ENCODE measurements at regions not wholly inside any gene's neighbourhood (a gene's known extent, or its start where the extent isn't known, plus 50 kb on each side); places are given as distances from the start of the nearest gene placed in this dataset.

DNA sequence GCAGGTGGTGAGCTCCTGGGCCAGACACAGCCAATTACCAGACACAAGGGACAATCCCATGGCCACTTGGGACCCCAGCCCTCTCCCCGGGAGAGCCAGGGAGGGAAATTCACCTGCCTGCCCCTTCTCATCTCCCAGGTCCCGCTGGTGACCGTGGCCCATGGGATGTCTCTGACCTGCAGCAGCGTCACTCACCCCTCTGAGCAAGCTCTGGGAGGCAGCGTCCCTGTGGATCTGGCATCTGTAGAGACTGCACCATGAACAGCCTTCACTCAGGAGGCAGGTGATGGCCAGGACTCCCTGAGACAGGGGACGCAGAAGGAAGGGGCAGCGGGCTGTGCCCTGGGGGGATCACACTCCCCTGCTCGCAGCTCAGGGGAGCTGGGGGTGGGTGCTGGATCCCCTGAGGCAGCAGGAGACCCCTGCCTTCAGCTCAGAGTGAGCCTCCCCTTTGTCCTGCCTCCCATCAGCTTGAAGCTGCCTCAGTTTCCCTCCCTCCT is 90.8 kb downstream of the FOXL3 start:
- Mint-ChIP-seq H3K4me1 (peaks cover 18 to 24% (median 22%) of the 10 kb centered on the region in 3 donors), H3K27me3 (peaks cover 2 to 3% of the 10 kb centered on the region in 2 donors), H3K36me3 (peaks cover 0 to 27% (median 3%) of the 10 kb centered on the region in 3 donors), H3K9me3 (peaks cover 14 to 27% (median 21%) of the 10 kb centered on the region in 5 donors), H3K27ac (peak overlapping the region in 1 of 8 donors; percentile 23), H3K4me3 (peak overlapping the region in 2 of 7 donors; percentile 51 to 54)
- peaks cover 20% of the 10 kb centered on the region for H3K4me1 ChIP-seq (ENCODE audit: insufficient read depth, low read length)
- no peaks in the 10 kb centered on the region for H3K9me3 ChIP-seq (ENCODE audit: low read length)
- ChIA-PET CTCF (no interaction called here), POLR2A (no interaction called here)
- peak in 1 of 5 donors; percentile 17 for DNase-seq
- H3K27me3 ChIP-seq (ENCODE audit: insufficient read depth, low read length, poor library complexity, severe bottlenecking), result no peaks in the 10 kb centered on the region
- no peak overlapping the region for H3K27ac ChIP-seq (ENCODE audit: low read depth, low read length)
- no peaks in the 10 kb centered on the region for H3K36me3 ChIP-seq (ENCODE audit: insufficient read depth, low read length)
- no peak overlapping the region for H3K4me3 ChIP-seq (ENCODE audit: low read length)

DNA sequence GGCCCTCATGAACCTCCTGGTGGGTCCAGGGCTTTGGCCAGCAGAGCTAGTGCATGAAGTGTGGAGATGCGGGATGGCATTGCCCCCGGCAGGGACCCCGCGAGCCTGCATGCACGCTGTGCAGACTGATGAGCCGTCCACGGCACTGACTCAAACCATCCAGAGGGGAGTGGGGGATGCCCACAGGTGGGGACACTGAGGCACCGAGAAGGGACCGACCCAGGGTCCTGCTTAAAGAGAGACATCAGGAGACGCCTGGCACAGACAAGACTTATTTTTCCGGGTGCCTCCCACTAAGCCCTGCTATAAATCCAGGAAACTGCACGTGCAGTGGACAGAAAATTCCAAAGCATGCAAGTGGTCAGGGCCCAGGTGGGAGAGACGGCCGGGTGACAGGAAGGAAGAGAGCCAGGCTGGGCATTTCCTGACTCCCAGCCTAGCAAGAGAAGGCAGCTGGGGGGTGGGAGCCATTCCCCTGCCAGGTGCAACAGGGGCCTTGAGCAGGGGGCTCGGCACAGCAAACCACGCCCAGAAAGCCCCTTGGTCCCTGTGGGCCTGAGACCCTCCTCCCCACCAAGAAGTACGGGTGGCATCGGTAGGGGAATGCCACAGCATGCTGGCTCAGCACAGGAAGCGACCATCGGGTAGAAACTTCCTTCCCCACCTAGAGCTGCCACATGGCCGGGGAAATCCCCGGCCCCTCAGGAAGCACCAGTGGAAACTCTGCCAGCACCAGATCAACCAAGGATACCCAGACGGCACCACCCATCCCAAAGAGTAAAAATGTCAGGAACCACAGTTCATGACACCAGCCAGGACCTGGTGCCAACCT is 91.5 kb downstream of the FOXL3 start:
- Mint-ChIP-seq H3K4me1 (peaks cover 18 to 26% (median 22%) of the 10 kb centered on the region in 3 donors), H3K36me3 (peaks cover 0 to 27% (median 3%) of the 10 kb centered on the region in 3 donors), H3K27me3 (peaks cover 3% of the 10 kb centered on the region in 2 donors), H3K4me3 (peak overlapping the region in 6 of 7 donors; percentile 26 to 71 (median 54)), H3K27ac (peak overlapping the region; percentile 40 to 88 (median 75)), H3K9me3 (peaks cover 14 to 29% (median 21%) of the 10 kb centered on the region in 5 donors)
- no peaks in the 10 kb centered on the region for H3K27me3 ChIP-seq (ENCODE audit: insufficient read depth, low read length, poor library complexity, severe bottlenecking)
- peaks cover 20% of the 10 kb centered on the region for H3K4me1 ChIP-seq (ENCODE audit: insufficient read depth, low read length)
- peak; percentile 18 to 49 (median 43) for DNase-seq
- H3K4me3 ChIP-seq (ENCODE audit: low read length), result no peak overlapping the region
- POLR2A ChIA-PET, result no interaction called here
- CTCF ChIA-PET, result no interaction called here
- no peak overlapping the region for H3K27ac ChIP-seq (ENCODE audit: low read depth, low read length)
- no peaks in the 10 kb centered on the region for H3K36me3 ChIP-seq (ENCODE audit: insufficient read depth, low read length)
- H3K9me3 ChIP-seq (ENCODE audit: low read length), result no peaks in the 10 kb centered on the region

DNA sequence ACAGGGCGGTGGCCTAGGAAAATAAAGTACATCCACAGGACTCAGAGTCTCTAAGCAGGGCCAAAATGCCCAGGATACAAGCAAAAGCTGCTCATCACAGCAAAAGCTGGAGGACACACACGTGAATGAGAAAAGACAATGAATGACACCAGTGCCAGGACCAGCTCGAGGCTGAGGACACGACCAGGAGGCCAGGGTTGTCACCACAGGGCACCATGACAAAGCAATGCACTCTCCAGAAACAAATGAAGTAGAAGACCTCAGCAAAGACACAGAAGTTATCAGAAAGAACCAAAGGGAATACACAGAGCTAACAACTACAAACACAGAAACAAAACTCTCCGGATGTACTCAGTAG is 92.1 kb downstream of the FOXL3 start:
- Histone ChIP-seq H3K4me3 (ENCODE audit: low read length) (peak overlapping the region; percentile 30), H3K27me3 (ENCODE audit: insufficient read depth, low read length, poor library complexity, severe bottlenecking) (no peaks in the 10 kb centered on the region), H3K27ac (ENCODE audit: low read depth, low read length) (no peak overlapping the region), H3K9me3 (ENCODE audit: low read length) (no peaks in the 10 kb centered on the region), H3K4me1 (ENCODE audit: insufficient read depth, low read length) (peaks cover 20% of the 10 kb centered on the region), H3K36me3 (ENCODE audit: insufficient read depth, low read length) (no peaks in the 10 kb centered on the region)
- Mint-ChIP-seq H3K27ac (peak overlapping the region; percentile 40 to 88 (median 75)), H3K4me1 (peaks cover 18 to 26% (median 22%) of the 10 kb centered on the region in 3 donors), H3K27me3 (peaks cover 3% of the 10 kb centered on the region in 2 donors), H3K9me3 (peaks cover 14 to 29% (median 21%) of the 10 kb centered on the region in 5 donors), H3K36me3 (peaks cover 0 to 27% (median 3%) of the 10 kb centered on the region in 3 donors), H3K4me3 (peak overlapping the region in 6 of 7 donors; percentile 26 to 71 (median 54))
- DNase-seq, result no peak
- ChIA-PET POLR2A (no interaction called here), CTCF (no interaction called here)

DNA sequence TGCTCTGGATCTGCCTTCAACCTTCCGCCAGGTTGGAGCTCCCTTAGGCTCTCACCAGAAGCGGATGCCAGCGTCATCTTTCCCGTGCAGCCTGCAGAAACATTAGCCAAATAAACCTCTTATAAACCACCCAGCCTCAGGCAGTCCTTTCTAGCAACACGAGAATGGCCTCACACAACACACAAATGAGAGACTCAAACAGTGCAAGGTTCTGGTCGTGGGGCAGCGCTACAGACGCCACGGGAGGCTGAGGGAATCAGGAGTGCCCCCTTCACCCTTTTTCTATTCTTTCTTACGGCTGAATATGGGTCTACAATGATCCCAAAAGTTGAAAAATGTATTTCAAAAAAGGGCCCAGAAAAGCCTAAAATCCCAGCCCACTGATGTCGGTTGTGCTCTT is 96.4 kb downstream of the FOXL3 start:
- no peak for DNase-seq
- no peak overlapping the region for H3K27ac ChIP-seq (ENCODE audit: low read depth, low read length)
- Mint-ChIP-seq H3K27ac (no peak overlapping the region), H3K4me1 (peaks cover 13 to 16% (median 13%) of the 10 kb centered on the region in 3 donors), H3K9me3 (peaks cover 14 to 29% (median 21%) of the 10 kb centered on the region in 5 donors), H3K36me3 (peaks cover 0 to 27% (median 3%) of the 10 kb centered on the region in 3 donors), H3K27me3 (peaks cover 0 to 1% of the 10 kb centered on the region in 2 donors), H3K4me3 (no peak overlapping the region)
- H3K27me3 ChIP-seq (ENCODE audit: insufficient read depth, low read length, poor library complexity, severe bottlenecking), result no peaks in the 10 kb centered on the region
- CTCF ChIA-PET, result no interaction called here
- H3K4me3 ChIP-seq (ENCODE audit: low read length), result no peak overlapping the region
- H3K36me3 ChIP-seq (ENCODE audit: insufficient read depth, low read length), result no peaks in the 10 kb centered on the region
- POLR2A ChIA-PET, result no interaction called here
- H3K4me1 ChIP-seq (ENCODE audit: insufficient read depth, low read length), result peaks cover 12% of the 10 kb centered on the region
- no peaks in the 10 kb centered on the region for H3K9me3 ChIP-seq (ENCODE audit: low read length)

DNA sequence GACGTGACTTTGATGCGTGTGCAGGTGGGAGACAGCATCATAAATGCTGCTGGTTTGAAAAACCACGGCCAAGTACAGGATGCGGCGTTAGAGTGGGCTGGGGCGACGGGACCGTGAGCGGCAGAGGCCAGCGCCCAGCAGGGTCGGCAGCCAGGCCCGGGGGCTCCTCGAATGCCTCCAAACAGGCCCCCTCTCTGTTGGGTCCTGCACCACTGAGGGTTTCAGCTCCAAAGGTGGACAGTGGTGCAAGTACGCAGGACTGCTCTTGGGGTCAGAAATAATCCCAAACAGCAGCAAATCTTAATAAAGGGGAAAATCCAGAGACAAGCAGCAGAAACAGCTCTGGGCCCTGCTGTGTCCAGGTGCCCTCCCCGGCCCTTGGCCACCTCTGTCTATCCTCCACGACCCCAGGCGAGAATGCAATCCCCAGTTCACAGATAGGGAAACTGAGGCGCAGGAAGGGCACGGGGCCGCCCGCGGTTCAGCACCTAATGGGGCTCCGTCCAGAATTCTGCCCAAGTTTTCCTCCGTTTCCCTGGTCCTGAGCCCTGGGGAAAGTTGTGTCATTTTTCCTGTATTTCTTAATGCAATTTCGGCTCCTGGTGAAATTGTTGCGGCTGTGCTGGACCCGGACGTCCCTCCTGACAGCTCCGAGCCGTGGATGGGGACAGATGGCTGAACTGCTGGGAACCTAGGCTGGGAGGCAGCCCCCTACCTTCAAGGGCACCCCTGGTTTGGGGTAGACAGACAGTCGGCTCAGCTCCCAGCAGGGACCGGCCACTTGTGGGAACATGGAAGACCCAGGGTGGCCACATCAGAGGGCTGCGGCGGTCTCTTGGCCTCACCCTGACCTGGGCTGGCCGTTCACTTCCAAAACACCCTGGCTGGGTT is 97.4 kb downstream of the FOXL3 start:
- Mint-ChIP-seq H3K27ac (no peak overlapping the region), H3K36me3 (peaks cover 0 to 22% (median 3%) of the 10 kb centered on the region in 3 donors), H3K9me3 (peaks cover 14 to 31% (median 20%) of the 10 kb centered on the region in 5 donors), H3K4me3 (no peak overlapping the region), H3K27me3 (peaks cover 0 to 1% of the 10 kb centered on the region in 2 donors), H3K4me1 (peaks cover 3 to 6% (median 3%) of the 10 kb centered on the region in 3 donors)
- H3K9me3 ChIP-seq (ENCODE audit: low read length), result no peaks in the 10 kb centered on the region
- H3K4me1 ChIP-seq (ENCODE audit: insufficient read depth, low read length), result peaks cover 2% of the 10 kb centered on the region
- ChIA-PET CTCF (no interaction called here), POLR2A (no interaction called here)
- no peaks in the 10 kb centered on the region for H3K36me3 ChIP-seq (ENCODE audit: insufficient read depth, low read length)
- H3K4me3 ChIP-seq (ENCODE audit: low read length), result no peak overlapping the region
- H3K27ac ChIP-seq (ENCODE audit: low read depth, low read length), result no peak overlapping the region
- no peaks in the 10 kb centered on the region for H3K27me3 ChIP-seq (ENCODE audit: insufficient read depth, low read length, poor library complexity, severe bottlenecking)
- peak in 1 of 5 donors; percentile 26 for DNase-seq

DNA sequence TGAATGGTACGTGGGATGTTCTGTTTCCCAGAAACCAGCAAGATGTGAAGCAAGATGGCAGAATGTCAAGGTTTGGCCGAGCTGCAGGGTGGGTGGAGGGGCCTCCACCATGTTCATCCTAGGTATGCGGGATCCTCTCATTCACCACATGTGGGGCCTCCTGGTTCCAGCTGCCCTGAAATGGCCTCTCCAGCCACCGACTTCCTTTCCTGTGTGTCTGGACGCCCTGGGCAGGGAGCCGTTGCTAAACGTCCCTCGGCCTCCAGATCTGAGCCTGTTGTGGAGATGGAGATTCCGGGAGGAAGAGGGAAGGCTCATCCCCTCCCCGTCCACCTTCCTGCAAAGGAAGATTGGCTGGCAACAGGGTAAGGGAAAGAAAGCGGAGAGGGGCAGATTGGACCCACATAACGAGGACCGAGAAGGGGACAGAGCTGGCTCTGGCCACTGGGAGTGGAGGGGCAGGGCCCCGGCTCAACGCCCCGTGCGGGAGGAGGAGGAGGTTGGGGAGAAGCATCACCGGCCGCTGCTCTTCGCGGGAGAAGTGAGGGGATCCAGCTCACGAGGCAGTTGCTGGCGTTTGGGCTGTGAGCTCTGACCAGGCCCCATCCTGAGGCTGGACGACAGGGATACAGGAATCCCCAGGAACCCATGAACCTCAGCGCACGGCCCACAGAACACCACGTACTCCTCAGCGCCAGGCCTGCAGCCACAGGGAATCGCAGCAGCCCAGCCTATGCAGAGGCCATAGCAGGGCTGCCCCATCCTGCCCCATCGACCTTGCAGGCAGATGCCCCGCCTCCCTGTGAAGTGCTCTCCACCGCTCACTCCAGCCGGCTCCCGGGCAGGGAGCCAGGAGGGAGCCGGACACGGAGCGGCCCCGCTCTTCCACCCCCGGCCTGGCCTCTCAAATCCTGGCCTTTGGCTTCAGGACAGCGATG is 98.3 kb downstream of the FOXL3 start:
- H3K4me3 Mint-ChIP-seq, result no peak overlapping the region
- H3K4me1 Mint-ChIP-seq, result peaks cover 0 to 1% (median 0%) of the 10 kb centered on the region in 3 donors
- H3K9me3 Mint-ChIP-seq, result peaks cover 10 to 26% (median 17%) of the 10 kb centered on the region in 5 donors
- peak in 1 of 5 donors; percentile 32 for DNase-seq
- Histone ChIP-seq H3K27me3 (ENCODE audit: insufficient read depth, low read length, poor library complexity, severe bottlenecking) (no peaks in the 10 kb centered on the region), H3K36me3 (ENCODE audit: insufficient read depth, low read length) (no peaks in the 10 kb centered on the region), H3K4me1 (ENCODE audit: insufficient read depth, low read length) (no peaks in the 10 kb centered on the region), H3K9me3 (ENCODE audit: low read length) (no peaks in the 10 kb centered on the region), H3K27ac (ENCODE audit: low read depth, low read length) (no peak overlapping the region), H3K4me3 (ENCODE audit: low read length) (no peak overlapping the region)
- POLR2A ChIA-PET, result no interaction called here
- peaks cover 0 to 1% of the 10 kb centered on the region in 2 donors for H3K27me3 Mint-ChIP-seq
- CTCF ChIA-PET, result no interaction called here
- peaks cover 0 to 14% (median 3%) of the 10 kb centered on the region in 3 donors for H3K36me3 Mint-ChIP-seq
- no peak overlapping the region for H3K27ac Mint-ChIP-seq

DNA sequence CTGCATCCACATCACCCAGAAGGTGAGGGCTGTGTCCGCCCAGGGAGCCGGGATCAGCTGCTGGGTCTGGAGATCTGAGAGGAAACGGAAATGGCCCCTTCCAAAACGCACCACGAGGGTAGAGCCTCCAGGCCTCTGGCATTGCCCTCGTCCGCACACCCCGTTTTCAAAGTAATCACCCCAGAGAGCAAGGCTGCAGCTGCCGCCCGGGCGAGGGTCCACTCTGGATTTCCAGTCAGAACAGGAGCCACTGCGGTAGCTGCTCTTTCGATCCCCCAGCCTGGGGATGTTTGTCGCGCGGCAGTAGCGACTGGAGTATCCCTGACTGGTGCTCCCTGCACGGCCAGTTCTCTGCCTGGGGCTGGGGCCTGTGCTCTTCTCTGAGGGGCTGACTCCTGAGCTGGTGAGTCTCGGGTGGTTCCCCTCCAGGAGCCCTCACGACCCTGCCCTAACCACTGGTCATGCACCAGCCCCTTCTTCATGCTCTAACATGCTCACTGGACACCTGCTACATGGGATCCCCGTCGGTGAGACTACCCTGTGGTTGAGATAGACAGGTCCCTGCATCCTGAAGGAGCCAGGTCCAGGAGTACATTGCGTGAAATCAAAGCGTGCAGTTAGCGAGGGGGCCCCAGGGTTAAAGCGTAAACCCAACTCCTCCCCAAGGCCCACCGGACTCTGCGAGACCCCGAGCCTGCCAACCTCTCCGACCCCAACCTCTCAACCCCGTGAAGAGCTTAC is 99.2 kb downstream of the FOXL3 start:
- H3K4me3 ChIP-seq (ENCODE audit: low read length), result no peak overlapping the region
- peaks cover 0 to 1% (median 0%) of the 10 kb centered on the region in 3 donors for H3K4me1 Mint-ChIP-seq
- no peak overlapping the region for H3K27ac ChIP-seq (ENCODE audit: low read depth, low read length)
- no peaks in the 10 kb centered on the region for H3K27me3 ChIP-seq (ENCODE audit: insufficient read depth, low read length, poor library complexity, severe bottlenecking)
- no peaks in the 10 kb centered on the region for H3K9me3 ChIP-seq (ENCODE audit: low read length)
- POLR2A ChIA-PET, result no interaction called here
- H3K36me3 Mint-ChIP-seq, result peaks cover 0 to 5% (median 0%) of the 10 kb centered on the region in 3 donors
- no peaks in the 10 kb centered on the region for H3K36me3 ChIP-seq (ENCODE audit: insufficient read depth, low read length)
- CTCF ChIA-PET, result no interaction called here
- no peak overlapping the region for H3K27ac Mint-ChIP-seq
- no peaks in the 10 kb centered on the region for H3K4me1 ChIP-seq (ENCODE audit: insufficient read depth, low read length)
- peaks cover 0 to 1% of the 10 kb centered on the region in 2 donors for H3K27me3 Mint-ChIP-seq
- H3K4me3 Mint-ChIP-seq, result no peak overlapping the region
- peak in 1 of 5 donors; percentile 28 for DNase-seq
- peaks cover 6 to 18% (median 9%) of the 10 kb centered on the region in 5 donors for H3K9me3 Mint-ChIP-seq
